Spleen (tissue), 7 donors: ENCODE measurements at regions not wholly inside any gene's neighbourhood (a gene's known extent, or its start where the extent isn't known, plus 50 kb on each side); places are given as distances from the start of the nearest gene placed in this dataset.

Experiments used
- CTCF ChIP-seq, 11 experiments: fragments of 200-600 bp in 7 of 11; fragments of 450-650 bp in 4 of 11; sonication (generic) in 4 of 11; IDR thresholded peaks in 8 of 11; conservative IDR thresholded peaks in 3 of 11; 1 replicate in 7 of 11; 2 replicates in 4 of 11; pipeline versions ENCODE4 v1.4.0 to v1.8.0; 2016 to 2021; ENCODE audit warnings: antibody characterized with exemption in 11 of 11, inconsistent platforms in 4 of 11, mild to moderate bottlenecking in 1 of 11
- POLR2A ChIP-seq, 3 donors: fragments of 450-650 bp; IDR thresholded peaks; one replicate each; pipeline ENCODE4 v1.5.1; 2017; ENCODE audit warnings: antibody characterized with exemption in 3 of 3, mild to moderate bottlenecking in 1 of 3
- POLR2AphosphoS5 ChIP-seq, 3 donors: sonication (generic); formaldehyde crosslinking; IDR thresholded peaks; one replicate each; pipeline ENCODE4 v1.5.1; 2017; ENCODE audit warnings: antibody characterized with exemption in 3 of 3
- donor health status: DM: no; HTN: no; CAD: no; lungs with moderate emphysema.
- donor health status: DM: no; HTN: no; CAD: no.
- donor health status: DM: no; HTN: no; CAD: no.

GRCh38 chr18:24741321-24741720, 280.9 kb downstream of the HRH4 start:
- TF ChIP-seq CTCF (IDR thresholded peaks at IDR 0.05 in 8 of 11, conservative IDR thresholded peaks at IDR 0.05 in 3 of 11), result no peak
- no peak for TF ChIP-seq POLR2AphosphoS5 (IDR thresholded peaks at IDR 0.05)
- no peak for TF ChIP-seq POLR2A (IDR thresholded peaks at IDR 0.05)
